Esophagus muscularis mucosa (tissue), 4 donors: ENCODE measurements at regions not wholly inside any gene's neighbourhood (a gene's known extent, or its start where the extent isn't known, plus 50 kb on each side); places are given as distances from the start of the nearest gene placed in this dataset.

Experiments
- DNase-seq: peaks from one replicate; pipeline ENCODE4 v3.0.0-alpha.2; 2017; ENCODE audit errors: extremely low spot score
- H3K27ac ChIP-seq, 4 donors: fragments of 200-600 bp; sonication (generic); replicated peaks in 1 of 4; 1 replicate in 3 of 4; 2 replicates in 1 of 4; pipeline ENCODE4 v1.5.1; 2016 to 2019; ENCODE audit warnings: mild to moderate bottlenecking in 1 of 4
- H3K27me3 ChIP-seq, 4 donors: fragments of 200-600 bp; sonication (generic); one replicate each; pipeline versions ENCODE4 v1.5.1 to v1.6.0; 2016 to 2019
- H3K36me3 ChIP-seq, 4 donors: fragments of 200-600 bp; sonication (generic); one replicate each; pipeline ENCODE4 v1.5.1; 2016 to 2019
- H3K4me1 ChIP-seq, 4 donors: fragments of 200-600 bp; sonication (generic); one replicate each; pipeline ENCODE4 v1.5.1; 2016 to 2019
- H3K4me3 ChIP-seq, 4 donors: fragments of 200-600 bp; sonication (generic); 1 replicate in 2 of 4; 2 replicates in 2 of 4; pipeline ENCODE4 v1.5.1; 2016 to 2019; ENCODE audit warnings: mild to moderate bottlenecking in 4 of 4, moderate library complexity in 1 of 4
- H3K9me3 ChIP-seq, 4 donors: fragments of 200-600 bp; sonication (generic); 1 replicate in 3 of 4; 2 replicates in 1 of 4; pipeline ENCODE4 v1.5.1; 2016 to 2019
- EP300 ChIP-seq: sonication (generic); formaldehyde crosslinking; IDR thresholded peaks from one replicate; pipeline ENCODE4 v1.6.1; 2017; ENCODE audit warnings: antibody characterized with exemption
- POLR2A ChIP-seq: fragments of 450-650 bp; IDR thresholded peaks from one replicate; pipeline ENCODE4 v1.6.1; 2017; ENCODE audit warnings: antibody characterized with exemption, moderate library complexity, mild to moderate bottlenecking, low read depth
- POLR2AphosphoS5 ChIP-seq, 2 donors: sonication (generic); formaldehyde crosslinking; IDR thresholded peaks; one replicate each; pipeline ENCODE4 v1.6.1; 2017; ENCODE audit warnings: antibody characterized with exemption in 2 of 2
- WGBS: methylation state at CpG from one replicate; pipeline ENCODE4 v1.1.5; 2018; 5-methylcytosine and 5-hydroxymethylcytosine counted together
- intact Hi-C: fragments of 100-400 bp; cut with DNase I; formaldehyde crosslinking; loops from one replicate; pipeline ENCODE4 v1.15.1; 2023
- TF ChIP-seq, protein P1 (sequence below), 3 experiments: fragments of 200-600 bp in 2 of 3; fragments of 450-650 bp in 1 of 3; sonication (generic) in 2 of 3; IDR thresholded peaks; one replicate each; pipeline ENCODE4 v1.5.1; 2017 to 2019; ENCODE audit warnings: antibody characterized with exemption in 3 of 3, mild to moderate bottlenecking in 2 of 3, moderate library complexity in 1 of 3

DNA sequence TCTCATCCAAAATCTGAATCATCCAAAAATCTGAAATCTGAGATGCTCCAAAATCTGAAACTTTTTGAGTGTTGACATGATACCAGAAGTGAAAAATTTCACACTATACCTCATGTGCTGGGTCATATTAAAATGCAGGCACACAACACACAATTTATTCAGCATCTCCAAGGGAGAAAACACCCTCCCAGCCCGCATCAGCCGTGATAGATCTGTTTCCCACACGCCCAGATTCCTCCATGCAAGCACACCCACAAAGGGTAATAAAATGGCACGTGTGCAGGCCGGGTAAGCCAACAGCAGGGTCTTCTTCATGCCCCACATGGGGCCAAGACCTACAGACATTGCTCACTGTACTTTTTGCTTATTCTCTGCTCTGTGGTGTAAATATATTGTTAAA lies 173.1 kb upstream of the FERD3L start:
- Histone ChIP-seq H3K27ac (no peak overlapping the region), H3K4me1 (no peaks in the 10 kb centered on the region), H3K9me3 (no peaks in the 10 kb centered on the region), H3K36me3 (no peaks in the 10 kb centered on the region), H3K4me3 (no peak overlapping the region), H3K27me3 (no peaks in the 10 kb centered on the region)
- DNase-seq: no peak
- TF ChIP-seq, protein P1, sequence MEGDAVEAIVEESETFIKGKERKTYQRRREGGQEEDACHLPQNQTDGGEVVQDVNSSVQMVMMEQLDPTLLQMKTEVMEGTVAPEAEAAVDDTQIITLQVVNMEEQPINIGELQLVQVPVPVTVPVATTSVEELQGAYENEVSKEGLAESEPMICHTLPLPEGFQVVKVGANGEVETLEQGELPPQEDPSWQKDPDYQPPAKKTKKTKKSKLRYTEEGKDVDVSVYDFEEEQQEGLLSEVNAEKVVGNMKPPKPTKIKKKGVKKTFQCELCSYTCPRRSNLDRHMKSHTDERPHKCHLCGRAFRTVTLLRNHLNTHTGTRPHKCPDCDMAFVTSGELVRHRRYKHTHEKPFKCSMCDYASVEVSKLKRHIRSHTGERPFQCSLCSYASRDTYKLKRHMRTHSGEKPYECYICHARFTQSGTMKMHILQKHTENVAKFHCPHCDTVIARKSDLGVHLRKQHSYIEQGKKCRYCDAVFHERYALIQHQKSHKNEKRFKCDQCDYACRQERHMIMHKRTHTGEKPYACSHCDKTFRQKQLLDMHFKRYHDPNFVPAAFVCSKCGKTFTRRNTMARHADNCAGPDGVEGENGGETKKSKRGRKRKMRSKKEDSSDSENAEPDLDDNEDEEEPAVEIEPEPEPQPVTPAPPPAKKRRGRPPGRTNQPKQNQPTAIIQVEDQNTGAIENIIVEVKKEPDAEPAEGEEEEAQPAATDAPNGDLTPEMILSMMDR (IDR thresholded peaks at IDR 0.05): no peak
- TF ChIP-seq EP300 (no peak), POLR2A (no peak), POLR2AphosphoS5 (IDR thresholded peaks at IDR 0.05) (no peak)
- intact Hi-C loops: no loop called here
- whole genome bisulfite sequencing: 90% methylated on average over 5 of the region's 5 CpGs

DNA sequence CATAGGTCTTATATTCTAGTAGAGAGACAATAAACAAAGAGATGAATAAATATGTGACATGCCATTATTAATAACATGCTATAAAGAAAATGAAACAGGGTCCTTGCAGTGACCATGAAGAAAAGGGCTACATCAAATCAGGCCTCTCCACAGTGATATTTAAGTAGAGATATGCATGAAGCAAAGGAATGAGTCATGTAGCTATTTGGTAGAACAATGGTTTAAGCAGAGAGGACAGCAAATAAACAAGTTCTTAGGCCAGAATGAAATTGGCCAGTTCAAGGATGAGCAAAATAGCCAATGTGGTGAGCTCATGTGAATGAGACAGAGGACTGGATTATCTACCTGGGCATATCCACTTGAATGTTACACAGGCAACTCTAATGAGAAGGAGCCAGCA lies 172.2 kb upstream of the FERD3L start:
- H3K27ac ChIP-seq: no peak overlapping the region
- no peak for TF ChIP-seq EP300
- no peak for TF ChIP-seq POLR2AphosphoS5 (IDR thresholded peaks at IDR 0.05)
- TF ChIP-seq, protein P1 (IDR thresholded peaks at IDR 0.05): no peak
- TF ChIP-seq POLR2A: no peak
- intact Hi-C loops: no loop called here
- no peaks in the 10 kb centered on the region for H3K36me3 ChIP-seq
- no peaks in the 10 kb centered on the region for H3K27me3 ChIP-seq
- no peak overlapping the region for H3K4me3 ChIP-seq
- no peaks in the 10 kb centered on the region for H3K9me3 ChIP-seq
- DNase-seq: no peak
- no peaks in the 10 kb centered on the region for H3K4me1 ChIP-seq

DNA sequence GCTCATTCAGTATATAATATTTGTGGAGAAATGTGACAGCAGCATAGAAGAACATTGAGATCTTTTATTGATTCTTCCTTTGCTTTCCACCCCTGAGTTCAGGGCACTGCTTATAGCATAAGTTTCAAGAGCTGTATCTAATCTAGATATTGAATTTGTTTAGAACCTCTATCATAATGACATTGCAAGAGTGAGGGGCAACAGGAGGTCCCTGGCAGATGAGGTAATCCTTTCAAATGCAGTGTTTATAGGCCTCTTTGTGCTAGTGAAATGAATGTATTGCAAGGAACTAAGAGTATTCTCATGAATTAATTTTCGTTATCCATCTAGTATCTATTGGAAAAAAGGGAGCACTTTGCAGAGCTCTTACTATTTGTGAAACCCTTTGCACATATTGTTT lies 167.2 kb upstream of the FERD3L start:
- no peaks in the 10 kb centered on the region for H3K36me3 ChIP-seq
- intact Hi-C loops: no loop called here
- DNase-seq: no peak
- H3K9me3 ChIP-seq: no peaks in the 10 kb centered on the region
- no peaks in the 10 kb centered on the region for H3K27me3 ChIP-seq
- no peak overlapping the region for H3K27ac ChIP-seq
- H3K4me3 ChIP-seq: no peak overlapping the region
- WGBS: 79% methylated on average over 1 of the region's 1 CpG
- no peaks in the 10 kb centered on the region for H3K4me1 ChIP-seq
- TF ChIP-seq POLR2AphosphoS5 (IDR thresholded peaks at IDR 0.05) (no peak), EP300 (no peak), POLR2A (no peak)
- TF ChIP-seq, protein P1 (IDR thresholded peaks at IDR 0.05): no peak

DNA sequence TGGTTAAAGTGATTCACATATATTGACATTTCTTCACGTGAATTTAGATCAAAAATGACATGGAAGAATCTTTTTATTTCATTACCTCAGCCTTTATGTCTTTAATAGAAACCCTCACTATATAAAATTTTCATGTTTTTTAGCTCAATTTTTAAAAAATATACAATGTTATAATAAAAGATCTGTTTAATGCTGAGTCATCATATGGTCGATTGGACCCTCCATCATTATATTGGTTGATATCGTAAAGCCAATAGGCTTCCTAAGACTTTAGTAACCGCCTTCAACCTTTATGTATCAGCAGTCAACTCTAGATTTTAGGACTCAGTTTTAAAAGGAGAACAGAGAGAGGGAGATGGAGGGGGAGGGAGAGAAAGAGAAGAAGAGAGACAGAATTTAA lies 162.3 kb upstream of the FERD3L start:
- WGBS: 87% methylated on average over 4 of the region's 4 CpGs
- H3K36me3 ChIP-seq: no peaks in the 10 kb centered on the region
- H3K27me3 ChIP-seq: no peaks in the 10 kb centered on the region
- TF ChIP-seq, protein P1 (IDR thresholded peaks at IDR 0.05): no peak
- TF ChIP-seq EP300 (no peak), POLR2A (no peak), POLR2AphosphoS5 (IDR thresholded peaks at IDR 0.05) (no peak)
- no peak overlapping the region for H3K27ac ChIP-seq
- intact Hi-C loops: no loop called here
- H3K4me1 ChIP-seq: no peaks in the 10 kb centered on the region
- DNase-seq: no peak
- no peaks in the 10 kb centered on the region for H3K9me3 ChIP-seq
- H3K4me3 ChIP-seq: no peak overlapping the region

DNA sequence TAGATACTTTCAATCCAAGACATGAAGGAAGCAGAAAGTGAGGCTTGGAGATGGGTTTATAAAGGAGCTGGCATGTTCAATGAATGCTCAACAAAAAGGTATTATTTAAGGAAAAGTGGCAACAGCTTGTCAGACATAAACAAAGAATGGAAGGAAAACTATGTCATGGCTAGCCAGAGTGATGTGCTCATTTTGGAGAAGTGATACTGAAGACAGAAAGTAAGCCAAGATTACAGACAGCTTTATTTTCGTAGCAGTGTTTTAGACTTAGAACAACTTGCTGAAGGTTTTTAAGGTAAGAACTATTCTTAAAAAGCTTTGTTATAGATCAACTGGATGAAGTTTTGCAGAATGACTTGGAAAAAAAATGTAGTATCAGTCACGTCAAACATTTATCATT lies 160.5 kb upstream of the FERD3L start:
- DNase-seq: no peak
- H3K27ac ChIP-seq: no peak overlapping the region
- H3K9me3 ChIP-seq: no peaks in the 10 kb centered on the region
- no peaks in the 10 kb centered on the region for H3K27me3 ChIP-seq
- intact Hi-C loops: no loop called here
- H3K4me3 ChIP-seq: no peak overlapping the region
- H3K4me1 ChIP-seq: no peaks in the 10 kb centered on the region
- TF ChIP-seq EP300: no peak
- TF ChIP-seq POLR2AphosphoS5 (IDR thresholded peaks at IDR 0.05): no peak
- no peak for TF ChIP-seq POLR2A
- TF ChIP-seq, protein P1 (IDR thresholded peaks at IDR 0.05): no peak
- H3K36me3 ChIP-seq: no peaks in the 10 kb centered on the region
- 63% methylated on average over 2 of the region's 2 CpGs for WGBS
